ENCODE measurements at regions not wholly inside any gene's neighbourhood (a gene's known extent, or its start where the extent isn't known, plus 50 kb on each side); places are given as distances from the start of the nearest gene placed in this dataset.
"Not testable (repeated sequence)": the region's sequence is repeated elsewhere in the genome, so short reads cannot be mapped to it uniquely, and the experiment has no call there.

- TF ChIP-seq CTCF (IDR thresholded peaks at IDR 0.05; ENCODE audit: borderline replicate concordance) = no peak
- no peak overlapping the region for H3K27ac ChIP-seq (replicated peaks)
- DNase-seq = peak; percentile 18
Observed at GRCh38 chr14:106605548-106606448, 1079.4 kb downstream of the TMEM121 start.

GRCh38 chr14:106606936-106607335 is 1080.6 kb downstream of the TMEM121 start:
- TF ChIP-seq CTCF (IDR thresholded peaks at IDR 0.05; ENCODE audit: borderline replicate concordance) = no peak
- intact Hi-C loops (cut with micrococcal nuclease) = no loop called here
- H3K27me3 ChIP-seq (ENCODE audit: low read depth) = peaks cover 99% of the 10 kb centered on the region
- no peak for DNase-seq
- H3K27ac ChIP-seq (replicated peaks) = no peak overlapping the region
- H3K4me3 ChIP-seq = no peak overlapping the region
- no peaks in the 10 kb centered on the region for H3K9me3 ChIP-seq (replicated peaks)
- no peaks in the 10 kb centered on the region for H3K36me3 ChIP-seq
- no peaks in the 10 kb centered on the region for H3K4me1 ChIP-seq

More at GRCh38 chr14:106605548-106606448, 1079.4 kb downstream of the TMEM121 start:
- Histone ChIP-seq H3K4me3 (no peak overlapping the region), H3K36me3 (no peaks in the 10 kb centered on the region), H3K4me1 (no peaks in the 10 kb centered on the region), H3K9me3 (replicated peaks) (no peaks in the 10 kb centered on the region), H3K27me3 (ENCODE audit: low read depth) (peaks cover 99% of the 10 kb centered on the region)
- intact Hi-C loops (cut with micrococcal nuclease) = no loop called here

- H3K27me3 ChIP-seq (ENCODE audit: low read depth) = peaks cover 79% of the 10 kb centered on the region
- intact Hi-C loops (cut with micrococcal nuclease) = no loop called here
Observed at GRCh38 chr14:106610691-106611090, 1084.3 kb downstream of the TMEM121 start.

GRCh38 chr14:106613256-106613655 is 1086.9 kb downstream of the TMEM121 start:
- no peak for DNase-seq
- intact Hi-C loops (cut with micrococcal nuclease) = no loop called here
- Histone ChIP-seq H3K27ac (replicated peaks) (no peak overlapping the region), H3K9me3 (replicated peaks) (no peaks in the 10 kb centered on the region), H3K27me3 (ENCODE audit: low read depth) (peaks cover 69% of the 10 kb centered on the region), H3K4me3 (no peak overlapping the region), H3K36me3 (no peaks in the 10 kb centered on the region), H3K4me1 (no peaks in the 10 kb centered on the region)
- TF ChIP-seq CTCF (IDR thresholded peaks at IDR 0.05; ENCODE audit: borderline replicate concordance) = no peak

More at GRCh38 chr14:106610691-106611090, 1084.3 kb downstream of the TMEM121 start:
- TF ChIP-seq CTCF (IDR thresholded peaks at IDR 0.05; ENCODE audit: borderline replicate concordance) = no peak
- no peaks in the 10 kb centered on the region for H3K36me3 ChIP-seq
- no peak for DNase-seq
- H3K4me1 ChIP-seq = no peaks in the 10 kb centered on the region
- H3K9me3 ChIP-seq (replicated peaks) = no peaks in the 10 kb centered on the region
- no peak overlapping the region for H3K4me3 ChIP-seq
- H3K27ac ChIP-seq (replicated peaks) = no peak overlapping the region

- H3K27ac ChIP-seq (replicated peaks); intact Hi-C loops (cut with micrococcal nuclease): not testable (repeated sequence)
- peak; percentile 33 for DNase-seq
Observed at GRCh38 chr14:106618471-106618951, 1092.1 kb downstream of the TMEM121 start.

More at GRCh38 chr14:106618471-106618951, 1092.1 kb downstream of the TMEM121 start:
- not testable (repeated sequence) for H3K4me3 ChIP-seq; H3K9me3 ChIP-seq (replicated peaks); H3K36me3 ChIP-seq; H3K4me1 ChIP-seq
- H3K27me3 ChIP-seq (ENCODE audit: low read depth) = peaks cover 72% of the 10 kb centered on the region
- peak; percentile 51 for TF ChIP-seq CTCF (IDR thresholded peaks at IDR 0.05; ENCODE audit: borderline replicate concordance)
